WTC11 (cell line): ENCODE measurements at regions not wholly inside any gene's neighbourhood (a gene's known extent, or its start where the extent isn't known, plus 50 kb on each side); places are given as distances from the start of the nearest gene placed in this dataset.

Experiments used
- ATAC-seq: fragments of 200-7000 bp; cut with Tn5 transposase; 2 replicates; pipeline ENCODE4 v1.10.0; 2021; ENCODE audit warnings: mild to moderate bottlenecking, moderate library complexity
- CTCF ChIA-PET: fragments of 300-600 bp; sonication (Branson Sonifier 250); formaldehyde crosslinking; loops from one replicate; lab custom pipeline; 2021; ENCODE audit warnings: antibody characterized with exemption; lab: Charles Lee
- POLR2A ChIA-PET: fragments of 350-600 bp; sonication (Branson Sonifier 250); formaldehyde crosslinking; loops from one replicate; lab custom pipeline; 2021; ENCODE audit warnings: antibody characterized with exemption; lab: Charles Lee
- DNase-seq: peaks from one replicate; pipeline ENCODE4 v3.0.0; 2021; ENCODE audit warnings: low spot score
- H3K27ac Mint-ChIP-seq: 2 replicates; pipeline ENCODE4 v1.8.0; 2021; ENCODE audit warnings: mixed read lengths
- H3K27me3 Mint-ChIP-seq: 2 replicates; pipeline ENCODE4 v1.8.0; 2021; ENCODE audit warnings: low read depth, mild to moderate bottlenecking, moderate library complexity, mixed read lengths
- H3K36me3 Mint-ChIP-seq: 2 replicates; pipeline ENCODE4 v1.8.0; 2021; ENCODE audit warnings: mixed read lengths
- H3K4me1 Mint-ChIP-seq: 2 replicates; pipeline ENCODE4 v1.8.0; 2022; ENCODE audit warnings: mixed read lengths
- H3K4me3 Mint-ChIP-seq: 2 replicates; pipeline ENCODE4 v1.8.0; 2021; ENCODE audit warnings: mild to moderate bottlenecking, moderate library complexity, mixed read lengths
- H3K9me3 Mint-ChIP-seq: 2 replicates; pipeline ENCODE4 v1.8.0; 2021; ENCODE audit warnings: mixed read lengths
- CDX4 ChIP-seq: fragments of 250-450 bp; sonication (Bioruptor Pico); IDR thresholded peaks from 2 replicates; pipeline ENCODE4 v1.9.0; 2021; ENCODE audit warnings: moderate library complexity, mild to moderate bottlenecking, inconsistent platforms, borderline replicate concordance
- CREB1 ChIP-seq: sonication (generic); formaldehyde crosslinking; IDR thresholded peaks from 2 replicates; pipeline ENCODE4 v1.8.0; 2023; ENCODE audit warnings: mild to moderate bottlenecking, missing genetic modification reagents
- FOXJ3 ChIP-seq: sonication (generic); formaldehyde crosslinking; IDR thresholded peaks from 2 replicates; pipeline ENCODE4 v1.9.0; 2021; ENCODE audit warnings: missing genetic modification reagents, mild to moderate bottlenecking, borderline replicate concordance
- FOXK1 ChIP-seq: sonication (generic); formaldehyde crosslinking; IDR thresholded peaks from 2 replicates; pipeline ENCODE4 v1.8.0; 2022; ENCODE audit warnings: mild to moderate bottlenecking, moderate library complexity, missing genetic modification reagents
- HMGA2 ChIP-seq: fragments of 250-450 bp; sonication (Bioruptor Pico); IDR thresholded peaks from 2 replicates; pipeline ENCODE4 v1.4.0; 2021; ENCODE audit warnings: mild to moderate bottlenecking, moderate library complexity
- IRF1 ChIP-seq: sonication (generic); formaldehyde crosslinking; IDR thresholded peaks from 2 replicates; pipeline ENCODE4 v1.8.0; 2023; ENCODE audit warnings: missing genetic modification reagents
- JUN ChIP-seq: sonication (generic); formaldehyde crosslinking; IDR thresholded peaks from 2 replicates; pipeline ENCODE4 v1.8.0; 2023; ENCODE audit warnings: mild to moderate bottlenecking, missing genetic modification reagents
- OVOL2 ChIP-seq: fragments of 250-450 bp; sonication (Bioruptor Pico); IDR thresholded peaks from 2 replicates; pipeline ENCODE4 v1.9.0; 2021; ENCODE audit warnings: mild to moderate bottlenecking, borderline replicate concordance
- TEAD4 ChIP-seq: sonication (generic); formaldehyde crosslinking; IDR thresholded peaks from 2 replicates; pipeline ENCODE4 v1.8.0; 2022; ENCODE audit warnings: mild to moderate bottlenecking, missing genetic modification reagents
- USF2 ChIP-seq: sonication (generic); formaldehyde crosslinking; IDR thresholded peaks from 2 replicates; pipeline ENCODE4 v1.8.1; 2023; ENCODE audit warnings: mild to moderate bottlenecking, missing genetic modification reagents, moderate library complexity
- ZNF219 ChIP-seq: sonication (generic); formaldehyde crosslinking; IDR thresholded peaks from 2 replicates; pipeline ENCODE4 v1.8.0; 2023; ENCODE audit warnings: missing genetic modification reagents, mild to moderate bottlenecking, borderline replicate concordance
- ZNF396 ChIP-seq: fragments of 250-450 bp; sonication (Bioruptor Pico); IDR thresholded peaks from 2 replicates; pipeline ENCODE4 v1.8.0; 2021; ENCODE audit warnings: mild to moderate bottlenecking, moderate library complexity, borderline replicate concordance
- ZNF416 ChIP-seq: fragments of 250-450 bp; sonication (Bioruptor Pico); IDR thresholded peaks from 2 replicates; pipeline ENCODE4 v1.9.0; 2021; ENCODE audit warnings: mild to moderate bottlenecking, inconsistent platforms
- ZNF423 ChIP-seq: fragments of 250-450 bp; sonication (Bioruptor Pico); IDR thresholded peaks from 2 replicates; pipeline ENCODE4 v2.1.2; 2022; ENCODE audit warnings: mild to moderate bottlenecking, moderate library complexity
- TF ChIP-seq, protein P1 (sequence below): sonication (generic); formaldehyde crosslinking; IDR thresholded peaks from 2 replicates; pipeline ENCODE4 v1.8.1; 2022; ENCODE audit warnings: mild to moderate bottlenecking, missing genetic modification reagents, moderate library complexity, borderline replicate concordance
- TF ChIP-seq, protein P2 (sequence below): sonication (generic); formaldehyde crosslinking; IDR thresholded peaks from 2 replicates; pipeline ENCODE4 v1.8.1; 2022; ENCODE audit warnings: mild to moderate bottlenecking, moderate library complexity, missing genetic modification reagents
- TF ChIP-seq, protein P3 (sequence below): sonication (generic); formaldehyde crosslinking; conservative IDR thresholded peaks from 2 replicates; pipeline ENCODE4 v1.8.1; 2023; ENCODE audit warnings: mild to moderate bottlenecking, low read depth, missing genetic modification reagents, moderate library complexity
- TF ChIP-seq, protein P4 (sequence below): sonication (generic); formaldehyde crosslinking; IDR thresholded peaks from 2 replicates; pipeline ENCODE4 v1.8.1; 2023; ENCODE audit warnings: mild to moderate bottlenecking, missing genetic modification reagents, moderate library complexity

DNA sequence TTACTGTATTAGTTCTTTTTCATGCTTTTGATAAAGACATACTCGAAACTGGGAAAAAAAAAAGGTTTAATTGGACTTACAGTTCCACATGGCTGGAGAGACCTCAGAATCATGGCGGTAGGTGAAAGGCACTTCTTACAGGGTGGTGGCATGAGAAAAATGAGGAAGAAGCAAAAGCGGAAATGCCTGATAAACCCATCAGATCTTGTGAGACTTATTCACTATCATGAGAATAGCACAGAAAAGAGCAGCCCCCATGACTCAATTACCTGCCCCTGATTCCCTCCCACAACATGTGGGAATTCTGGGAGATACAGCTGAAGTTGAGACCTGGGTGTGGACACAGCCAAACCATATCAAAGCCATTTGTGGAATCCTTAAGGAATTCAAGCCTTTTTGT is 1238.9 kb downstream of the ADGRL3 start:
- ChIA-PET CTCF (no interaction called here), POLR2A (no interaction called here)
- no peak for ATAC-seq
- no peak overlapping the region for H3K27ac Mint-ChIP-seq
- no peak for DNase-seq
- H3K9me3 Mint-ChIP-seq: peaks cover 48% of the 10 kb centered on the region
- H3K4me1 Mint-ChIP-seq: no peaks in the 10 kb centered on the region
- TF ChIP-seq ZNF396 (CRISPR knock-in tag) (no peak), FOXJ3 (CRISPR knock-in tag) (no peak), ZNF219 (CRISPR knock-in tag) (no peak), JUN (CRISPR knock-in tag) (no peak), OVOL2 (no peak), IRF1 (CRISPR knock-in tag) (no peak), CREB1 (no peak), FOXK1 (CRISPR knock-in tag) (no peak), TEAD4 (CRISPR knock-in tag) (no peak), ZNF416 (CRISPR knock-in tag) (no peak)
- TF ChIP-seq, protein P1, sequence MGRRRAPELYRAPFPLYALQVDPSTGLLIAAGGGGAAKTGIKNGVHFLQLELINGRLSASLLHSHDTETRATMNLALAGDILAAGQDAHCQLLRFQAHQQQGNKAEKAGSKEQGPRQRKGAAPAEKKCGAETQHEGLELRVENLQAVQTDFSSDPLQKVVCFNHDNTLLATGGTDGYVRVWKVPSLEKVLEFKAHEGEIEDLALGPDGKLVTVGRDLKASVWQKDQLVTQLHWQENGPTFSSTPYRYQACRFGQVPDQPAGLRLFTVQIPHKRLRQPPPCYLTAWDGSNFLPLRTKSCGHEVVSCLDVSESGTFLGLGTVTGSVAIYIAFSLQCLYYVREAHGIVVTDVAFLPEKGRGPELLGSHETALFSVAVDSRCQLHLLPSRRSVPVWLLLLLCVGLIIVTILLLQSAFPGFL (CRISPR knock-in tag): no peak
- TF ChIP-seq, protein P2, sequence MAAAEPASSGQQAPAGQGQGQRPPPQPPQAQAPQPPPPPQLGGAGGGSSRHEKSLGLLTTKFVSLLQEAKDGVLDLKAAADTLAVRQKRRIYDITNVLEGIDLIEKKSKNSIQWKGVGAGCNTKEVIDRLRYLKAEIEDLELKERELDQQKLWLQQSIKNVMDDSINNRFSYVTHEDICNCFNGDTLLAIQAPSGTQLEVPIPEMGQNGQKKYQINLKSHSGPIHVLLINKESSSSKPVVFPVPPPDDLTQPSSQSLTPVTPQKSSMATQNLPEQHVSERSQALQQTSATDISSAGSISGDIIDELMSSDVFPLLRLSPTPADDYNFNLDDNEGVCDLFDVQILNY (CRISPR knock-in tag): no peak
- TF ChIP-seq, protein P3, sequence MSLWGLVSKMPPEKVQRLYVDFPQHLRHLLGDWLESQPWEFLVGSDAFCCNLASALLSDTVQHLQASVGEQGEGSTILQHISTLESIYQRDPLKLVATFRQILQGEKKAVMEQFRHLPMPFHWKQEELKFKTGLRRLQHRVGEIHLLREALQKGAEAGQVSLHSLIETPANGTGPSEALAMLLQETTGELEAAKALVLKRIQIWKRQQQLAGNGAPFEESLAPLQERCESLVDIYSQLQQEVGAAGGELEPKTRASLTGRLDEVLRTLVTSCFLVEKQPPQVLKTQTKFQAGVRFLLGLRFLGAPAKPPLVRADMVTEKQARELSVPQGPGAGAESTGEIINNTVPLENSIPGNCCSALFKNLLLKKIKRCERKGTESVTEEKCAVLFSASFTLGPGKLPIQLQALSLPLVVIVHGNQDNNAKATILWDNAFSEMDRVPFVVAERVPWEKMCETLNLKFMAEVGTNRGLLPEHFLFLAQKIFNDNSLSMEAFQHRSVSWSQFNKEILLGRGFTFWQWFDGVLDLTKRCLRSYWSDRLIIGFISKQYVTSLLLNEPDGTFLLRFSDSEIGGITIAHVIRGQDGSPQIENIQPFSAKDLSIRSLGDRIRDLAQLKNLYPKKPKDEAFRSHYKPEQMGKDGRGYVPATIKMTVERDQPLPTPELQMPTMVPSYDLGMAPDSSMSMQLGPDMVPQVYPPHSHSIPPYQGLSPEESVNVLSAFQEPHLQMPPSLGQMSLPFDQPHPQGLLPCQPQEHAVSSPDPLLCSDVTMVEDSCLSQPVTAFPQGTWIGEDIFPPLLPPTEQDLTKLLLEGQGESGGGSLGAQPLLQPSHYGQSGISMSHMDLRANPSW: no peak
- TF ChIP-seq, protein P4, sequence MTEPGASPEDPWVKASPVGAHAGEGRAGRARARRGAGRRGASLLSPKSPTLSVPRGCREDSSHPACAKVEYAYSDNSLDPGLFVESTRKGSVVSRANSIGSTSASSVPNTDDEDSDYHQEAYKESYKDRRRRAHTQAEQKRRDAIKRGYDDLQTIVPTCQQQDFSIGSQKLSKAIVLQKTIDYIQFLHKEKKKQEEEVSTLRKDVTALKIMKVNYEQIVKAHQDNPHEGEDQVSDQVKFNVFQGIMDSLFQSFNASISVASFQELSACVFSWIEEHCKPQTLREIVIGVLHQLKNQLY (CRISPR knock-in tag): no peak
- H3K27me3 Mint-ChIP-seq: no peaks in the 10 kb centered on the region; the same call in 1 of the 2 replicates
- H3K4me3 Mint-ChIP-seq: no peak overlapping the region
- peaks cover 25% of the 10 kb centered on the region for H3K36me3 Mint-ChIP-seq

GRCh38 chr4:62434921-62435320 is 1234.8 kb downstream of the ADGRL3 start:
- ChIA-PET POLR2A (no interaction called here), CTCF (no interaction called here)
- Mint-ChIP-seq H3K4me1 (peaks cover 12% of the 10 kb centered on the region), H3K27ac (no peak overlapping the region), H3K4me3 (no peak overlapping the region), H3K36me3 (peaks cover 17% of the 10 kb centered on the region), H3K27me3 (no peaks in the 10 kb centered on the region), H3K9me3 (peaks cover 41% of the 10 kb centered on the region)
- DNase-seq: no peak
- no peak for ATAC-seq
- TF ChIP-seq USF2 (CRISPR knock-in tag) (no peak), CDX4 (no peak), ZNF423 (CRISPR knock-in tag) (no peak), TEAD4 (CRISPR knock-in tag) (no peak), HMGA2 (CRISPR knock-in tag) (no peak)
- TF ChIP-seq, protein P1 (CRISPR knock-in tag): no peak
